ENCODE measurements at regions not wholly inside any gene's neighbourhood (a gene's known extent, or its start where the extent isn't known, plus 50 kb on each side); places are given as distances from the start of the nearest gene placed in this dataset.

- H3K4me1 ChIP-seq (ENCODE audit: control insufficient read depth, insufficient read depth, low read length), result peaks cover 20% of the 10 kb centered on the region
- no peak overlapping the region for H3K27ac ChIP-seq (ENCODE audit: low read length)
- H3K9me3 ChIP-seq (ENCODE audit: control insufficient read depth, insufficient read depth, low read depth, low read length), result no peaks in the 10 kb centered on the region
- H3K36me3 ChIP-seq (ENCODE audit: control insufficient read depth, insufficient read depth, low read length), result no peaks in the 10 kb centered on the region
- CTCF ChIA-PET, result no interaction called here
- TF ChIP-seq, protein P1, sequence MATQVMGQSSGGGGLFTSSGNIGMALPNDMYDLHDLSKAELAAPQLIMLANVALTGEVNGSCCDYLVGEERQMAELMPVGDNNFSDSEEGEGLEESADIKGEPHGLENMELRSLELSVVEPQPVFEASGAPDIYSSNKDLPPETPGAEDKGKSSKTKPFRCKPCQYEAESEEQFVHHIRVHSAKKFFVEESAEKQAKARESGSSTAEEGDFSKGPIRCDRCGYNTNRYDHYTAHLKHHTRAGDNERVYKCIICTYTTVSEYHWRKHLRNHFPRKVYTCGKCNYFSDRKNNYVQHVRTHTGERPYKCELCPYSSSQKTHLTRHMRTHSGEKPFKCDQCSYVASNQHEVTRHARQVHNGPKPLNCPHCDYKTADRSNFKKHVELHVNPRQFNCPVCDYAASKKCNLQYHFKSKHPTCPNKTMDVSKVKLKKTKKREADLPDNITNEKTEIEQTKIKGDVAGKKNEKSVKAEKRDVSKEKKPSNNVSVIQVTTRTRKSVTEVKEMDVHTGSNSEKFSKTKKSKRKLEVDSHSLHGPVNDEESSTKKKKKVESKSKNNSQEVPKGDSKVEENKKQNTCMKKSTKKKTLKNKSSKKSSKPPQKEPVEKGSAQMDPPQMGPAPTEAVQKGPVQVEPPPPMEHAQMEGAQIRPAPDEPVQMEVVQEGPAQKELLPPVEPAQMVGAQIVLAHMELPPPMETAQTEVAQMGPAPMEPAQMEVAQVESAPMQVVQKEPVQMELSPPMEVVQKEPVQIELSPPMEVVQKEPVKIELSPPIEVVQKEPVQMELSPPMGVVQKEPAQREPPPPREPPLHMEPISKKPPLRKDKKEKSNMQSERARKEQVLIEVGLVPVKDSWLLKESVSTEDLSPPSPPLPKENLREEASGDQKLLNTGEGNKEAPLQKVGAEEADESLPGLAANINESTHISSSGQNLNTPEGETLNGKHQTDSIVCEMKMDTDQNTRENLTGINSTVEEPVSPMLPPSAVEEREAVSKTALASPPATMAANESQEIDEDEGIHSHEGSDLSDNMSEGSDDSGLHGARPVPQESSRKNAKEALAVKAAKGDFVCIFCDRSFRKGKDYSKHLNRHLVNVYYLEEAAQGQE (IDR thresholded peaks at IDR 0.05; ENCODE audit: insufficient read depth in 1 of 2, low read depth in 2 of 2, low read length in 1 of 2), result no peak
- no peak for TF ChIP-seq POLR2AphosphoS5 (IDR thresholded peaks at IDR 0.05; ENCODE audit: low read depth, low read length)
- TF ChIP-seq SIN3A (IDR thresholded peaks at IDR 0.05; ENCODE audit: borderline replicate concordance, insufficient read depth, low read depth, low read length), result no peak
- no peak for TF ChIP-seq TCF7L2 (IDR thresholded peaks at IDR 0.05; ENCODE audit: low read depth, low read length)
- no peak for TF ChIP-seq CTCF (IDR thresholded peaks at IDR 0.05)
- no TSS peak for BruUV-seq (replicated peaks)
- POLR2A ChIA-PET, result no interaction called here
- in situ Hi-C loops (cut with HindIII; ENCODE audit: low pct_unique_long_range_greater_than_20kb, low sequenced_read_pairs) (no loop called here), intact Hi-C loops (cut with micrococcal nuclease; ENCODE audit: unreplicated experiment) (no loop called here)
- no peak overlapping the region for H3K4me3 ChIP-seq (ENCODE audit: low read depth in 2 of 2, low read length in 2 of 2)
- no peaks in the 10 kb centered on the region for H3K27me3 ChIP-seq (ENCODE audit: control insufficient read depth, insufficient read depth, low read length)
- DNase-seq (ENCODE audit: low read depth, low spot score) (no peak), ATAC-seq (no peak)
Observed at GRCh38 chr18:76619261-76619620, 124.2 kb upstream of the ZNF516 start.

DNA sequence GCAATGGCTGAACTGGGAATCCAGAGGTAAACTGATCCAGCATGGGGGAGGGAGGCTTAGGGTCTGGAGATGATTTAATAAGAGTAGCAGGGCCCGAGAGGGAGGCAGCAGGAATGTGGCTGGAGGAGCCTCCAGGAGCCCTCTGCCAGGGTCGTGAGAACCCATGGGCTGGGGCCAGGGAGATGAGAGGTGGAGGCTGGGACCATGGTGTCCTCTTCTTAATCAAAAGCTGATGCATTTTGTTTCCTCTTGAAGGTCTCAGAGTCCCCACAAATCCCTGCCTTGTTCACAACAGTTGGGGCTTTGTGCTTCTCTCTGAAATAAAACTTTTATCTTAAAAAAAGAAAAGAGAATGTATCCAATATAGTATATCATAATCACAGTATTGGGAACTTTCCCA lies 123.7 kb upstream of the ZNF516 start:
- Histone ChIP-seq H3K4me1 (ENCODE audit: control insufficient read depth, insufficient read depth, low read length) (peaks cover 20% of the 10 kb centered on the region), H3K27ac (ENCODE audit: low read length) (no peak overlapping the region), H3K36me3 (ENCODE audit: control insufficient read depth, insufficient read depth, low read length) (no peaks in the 10 kb centered on the region), H3K9me3 (ENCODE audit: control insufficient read depth, insufficient read depth, low read depth, low read length) (no peaks in the 10 kb centered on the region), H3K27me3 (ENCODE audit: control insufficient read depth, insufficient read depth, low read length) (no peaks in the 10 kb centered on the region), H3K4me3 (ENCODE audit: low read depth in 2 of 2, low read length in 2 of 2) (no peak overlapping the region)
- intact Hi-C loops (cut with micrococcal nuclease; ENCODE audit: unreplicated experiment) (no loop called here), in situ Hi-C loops (cut with HindIII; ENCODE audit: low pct_unique_long_range_greater_than_20kb, low sequenced_read_pairs) (no loop called here)
- CTCF ChIA-PET, result no interaction called here
- no TSS peak for BruUV-seq (replicated peaks)
- ATAC-seq (no peak), DNase-seq (ENCODE audit: low read depth, low spot score) (no peak)
- TF ChIP-seq, protein P1 (IDR thresholded peaks at IDR 0.05; ENCODE audit: insufficient read depth in 1 of 2, low read depth in 2 of 2, low read length in 1 of 2), result no peak
- no peak for TF ChIP-seq TCF7L2 (IDR thresholded peaks at IDR 0.05; ENCODE audit: low read depth, low read length)
- no peak for TF ChIP-seq SIN3A (IDR thresholded peaks at IDR 0.05; ENCODE audit: borderline replicate concordance, insufficient read depth, low read depth, low read length)
- TF ChIP-seq CTCF (IDR thresholded peaks at IDR 0.05), result no peak
- TF ChIP-seq POLR2AphosphoS5 (IDR thresholded peaks at IDR 0.05; ENCODE audit: low read depth, low read length), result no peak
- POLR2A ChIA-PET, result no interaction called here
